RCC 7860 (cell line): ENCODE measurements at regions not wholly inside any gene's neighbourhood (a gene's known extent, or its start where the extent isn't known, plus 50 kb on each side); places are given as distances from the start of the nearest gene placed in this dataset.
"Not testable (repeated sequence)": the region's sequence is repeated elsewhere in the genome, so short reads cannot be mapped to it uniquely, and the experiment has no call there.

Source experiments
- DNase-seq: peaks from one replicate; pipeline ENCODE4 v3.0.0-alpha.2; 2015; ENCODE audit warnings: low spot score
- FAIRE-seq: peaks from 2 replicates; lab custom pipeline; 2012; peaks lifted over from hg19 to GRCh38; lab: Jason Lieb, UNC

- DNase-seq = no peak
- FAIRE-seq = no peak
These were observed 740.2 kb upstream of the NOVA1 start for GRCh38 chr14:27338012-27338411.

- FAIRE-seq, DNase-seq: not testable (repeated sequence)
These were observed 765.2 kb upstream of the NOVA1 start for GRCh38 chr14:27363036-27363435.

DNA sequence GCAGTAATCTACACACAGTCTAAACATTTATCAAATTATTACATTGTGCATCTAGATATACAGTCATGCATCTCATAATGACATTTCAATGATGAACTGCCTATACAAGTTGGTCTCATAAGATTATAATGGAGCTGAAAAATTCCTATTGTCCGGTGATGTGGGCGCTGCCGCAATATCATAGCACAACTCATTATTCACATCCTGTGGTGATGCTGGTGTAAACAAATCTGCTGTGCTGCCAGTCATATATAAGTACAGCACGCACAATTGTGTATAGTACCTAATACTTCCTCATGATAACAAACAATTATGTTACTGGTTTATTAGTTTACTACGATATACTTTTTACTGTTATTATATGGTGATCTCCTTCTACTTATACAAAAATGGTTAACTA is 768.8 kb upstream of the NOVA1 start:
- DNase-seq = no peak
- FAIRE-seq = no peak

- no peak for DNase-seq
- no peak for FAIRE-seq
These were observed 769.5 kb upstream of the NOVA1 start for GRCh38 chr14:27367345-27367744.

DNA sequence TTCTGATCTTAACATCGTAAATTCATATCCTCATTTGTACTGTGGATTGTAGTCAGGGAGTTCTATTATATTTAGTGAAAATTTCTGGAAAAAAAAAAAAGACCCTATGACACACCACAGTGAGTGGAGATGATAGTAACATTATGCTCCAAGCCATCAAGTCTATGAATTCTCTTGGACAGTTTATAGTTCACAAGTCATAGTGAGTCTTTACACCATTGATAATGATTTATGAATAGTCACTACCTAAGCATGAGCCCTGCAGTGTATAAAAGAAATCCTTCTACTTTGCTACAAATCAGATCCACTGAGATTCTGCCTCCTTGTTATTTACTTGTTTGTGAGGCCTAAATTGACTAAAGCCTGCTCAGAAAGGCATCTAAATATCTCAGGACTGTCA is 772.2 kb upstream of the NOVA1 start:
- no peak for FAIRE-seq

GRCh38 chr14:27370775-27371174 is 772.9 kb upstream of the NOVA1 start:
- no peak for FAIRE-seq

More for the DNA sequence above, 772.2 kb upstream of the NOVA1 start:
- no peak for DNase-seq

DNA sequence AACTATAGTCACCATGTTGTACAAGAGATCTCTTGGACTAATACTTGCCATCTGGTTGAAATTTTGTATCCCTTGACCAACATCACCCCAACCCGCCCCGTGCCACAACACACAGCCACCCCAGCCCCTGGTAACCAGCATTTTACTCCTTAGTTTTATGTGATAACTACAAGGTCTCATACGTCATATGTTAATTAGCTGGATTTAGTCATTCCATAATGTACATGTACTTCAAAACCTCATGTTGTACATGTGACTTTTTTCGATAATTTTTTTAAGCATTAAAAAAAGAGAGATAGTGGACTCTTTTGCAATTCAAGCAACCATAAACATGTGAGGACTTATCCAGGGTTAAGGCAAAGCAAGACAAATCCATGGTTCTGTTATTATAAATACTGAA is 773.4 kb upstream of the NOVA1 start:
- no peak for DNase-seq
- no peak for FAIRE-seq

More at GRCh38 chr14:27370775-27371174, 772.9 kb upstream of the NOVA1 start:
- no peak for DNase-seq

- DNase-seq (no peak), FAIRE-seq (no peak)
These were observed 774.0 kb upstream of the NOVA1 start for GRCh38 chr14:27371868-27372267.

DNA sequence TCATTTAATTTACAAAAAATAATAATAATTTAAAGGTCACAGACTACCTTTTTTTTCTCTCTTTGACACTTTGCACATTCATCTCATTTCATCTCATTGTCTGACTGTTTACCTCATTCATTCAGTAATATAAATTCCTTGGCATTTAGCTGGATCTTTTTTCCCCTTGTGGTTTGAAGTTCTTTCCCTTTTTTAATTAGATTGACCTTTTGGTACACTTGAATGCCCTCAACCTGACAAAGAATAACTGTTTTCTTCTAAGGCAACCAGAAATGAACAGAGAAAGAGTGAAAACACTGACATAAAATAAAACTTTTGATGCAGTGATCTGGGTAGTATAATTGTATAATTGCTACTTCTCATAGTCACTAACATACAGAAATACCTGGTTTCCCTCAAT is 774.9 kb upstream of the NOVA1 start:
- FAIRE-seq (no peak), DNase-seq (no peak)

DNA sequence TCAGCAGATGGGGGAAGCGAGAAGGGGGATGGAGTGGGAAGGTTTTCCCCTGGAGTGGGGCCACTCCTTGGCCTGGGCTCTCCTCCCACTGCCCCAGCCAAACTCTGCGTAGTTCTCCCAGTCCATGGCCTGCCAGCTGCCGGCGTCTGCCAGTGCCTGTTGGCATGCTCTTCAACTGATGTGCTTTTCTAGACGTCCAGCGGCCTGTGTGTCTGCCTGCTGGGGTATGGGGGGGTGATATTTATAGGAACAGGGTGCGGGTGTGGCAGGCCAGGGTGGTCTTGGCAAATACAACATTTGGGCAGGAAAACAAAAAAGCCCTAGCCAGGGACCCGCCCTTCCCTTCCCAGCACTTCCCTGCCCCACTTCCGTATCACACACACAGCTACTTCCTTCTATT is 786.3 kb upstream of the NOVA1 start:
- DNase-seq (no peak), FAIRE-seq (no peak)

DNA sequence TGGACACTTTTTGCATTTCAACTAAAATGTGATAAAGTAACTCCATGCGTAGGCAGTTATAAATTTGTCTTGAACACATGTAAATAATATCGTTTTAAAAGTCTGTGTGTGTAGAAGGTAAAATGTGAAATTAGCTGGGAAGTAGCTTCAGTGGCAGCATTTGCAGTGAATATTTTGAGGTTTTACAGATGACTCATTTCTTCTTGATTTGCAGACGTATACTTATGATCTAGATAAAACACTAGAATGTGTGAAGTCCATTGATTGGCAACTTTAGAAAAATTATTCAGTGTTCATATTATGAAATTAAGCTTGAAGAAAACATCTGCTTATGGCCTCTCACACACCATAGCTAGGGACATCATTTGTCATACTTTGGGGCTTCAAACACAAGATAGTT is 788.6 kb upstream of the NOVA1 start:
- FAIRE-seq (no peak), DNase-seq (no peak)

- DNase-seq (no peak), FAIRE-seq (no peak)
These were observed 789.6 kb upstream of the NOVA1 start for GRCh38 chr14:27387463-27387862.

GRCh38 chr14:27389402-27389801 is 791.6 kb upstream of the NOVA1 start:
- FAIRE-seq (no peak), DNase-seq (no peak)

DNA sequence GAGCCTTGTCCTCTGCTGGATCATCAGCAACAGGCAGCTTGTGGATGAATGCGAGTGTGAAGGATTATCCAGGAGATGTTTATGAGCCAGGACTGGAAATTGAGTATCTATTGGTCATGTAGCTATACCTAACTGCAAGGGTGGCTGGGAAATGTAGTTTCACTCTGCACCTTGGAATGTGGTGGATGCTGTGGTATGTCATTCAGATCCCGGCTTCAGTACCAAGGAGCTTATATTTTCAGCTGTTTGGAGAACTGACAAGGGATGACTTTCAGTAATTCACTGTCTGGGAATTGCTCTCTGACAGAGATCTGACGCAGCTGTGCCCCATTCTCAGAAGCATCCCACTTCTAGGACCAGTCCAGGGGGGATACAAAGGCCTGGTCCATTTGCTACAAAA is 792.3 kb upstream of the NOVA1 start:
- DNase-seq (no peak), FAIRE-seq (no peak)

DNA sequence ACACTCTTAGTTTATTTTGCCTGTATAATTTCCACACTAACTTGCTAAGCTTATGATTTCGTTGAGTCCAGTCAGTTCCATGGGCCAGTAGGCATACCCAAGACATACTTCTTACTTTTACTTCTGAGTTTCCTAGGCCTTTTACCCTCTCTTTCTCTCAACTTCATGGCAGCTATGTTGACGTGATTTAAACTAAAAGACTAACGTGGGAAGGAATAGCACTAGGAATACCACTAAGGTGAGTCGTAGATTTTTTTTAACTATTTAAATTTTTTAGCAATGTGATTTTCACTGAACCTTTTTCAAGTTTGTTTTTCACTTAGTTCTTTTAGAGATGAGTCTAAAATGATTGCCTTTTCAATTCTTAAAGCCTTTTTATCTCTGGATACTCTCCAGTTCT is 793.5 kb upstream of the NOVA1 start:
- DNase-seq (no peak), FAIRE-seq (no peak)

- FAIRE-seq = no peak
- DNase-seq = no peak
These were observed 794.3 kb upstream of the NOVA1 start for GRCh38 chr14:27392153-27392552.

GRCh38 chr14:27409944-27410343 is 812.1 kb upstream of the NOVA1 start:
- FAIRE-seq (no peak), DNase-seq (no peak)

DNA sequence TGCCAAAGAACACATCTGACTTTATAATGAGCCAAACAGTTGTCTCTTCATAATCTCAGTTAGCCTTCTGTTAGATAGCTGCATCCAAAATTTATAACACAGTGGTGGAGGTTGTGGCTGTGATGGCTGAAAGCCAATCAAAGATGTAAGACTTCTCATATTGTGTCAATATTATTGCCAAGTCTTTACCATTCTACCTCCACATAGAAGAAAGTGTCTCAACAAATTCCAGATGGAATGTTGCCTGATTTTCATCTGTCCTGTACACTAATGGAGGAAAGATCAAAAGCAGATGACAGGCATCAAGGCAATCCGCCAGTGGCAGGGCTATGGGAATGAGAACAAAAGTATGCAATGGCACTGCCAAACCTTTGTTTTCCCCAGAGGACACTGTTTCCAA is 813.1 kb upstream of the NOVA1 start:
- FAIRE-seq (no peak), DNase-seq (no peak)

- no peak for FAIRE-seq
- peak; percentile 54 for DNase-seq
These were observed 830.0 kb upstream of the NOVA1 start for GRCh38 chr14:27427796-27428195.

GRCh38 chr14:27435923-27436670 is 838.3 kb upstream of the NOVA1 start:
- DNase-seq = no peak

GRCh38 chr14:27484633-27485032 is 886.8 kb upstream of the NOVA1 start:
- FAIRE-seq (no peak), DNase-seq (no peak)

More at GRCh38 chr14:27435923-27436670, 838.3 kb upstream of the NOVA1 start:
- no peak for FAIRE-seq

GRCh38 chr14:27485193-27485592 is 887.4 kb upstream of the NOVA1 start:
- no peak for DNase-seq
- no peak for FAIRE-seq

- DNase-seq (no peak), FAIRE-seq (no peak)
These were observed 908.4 kb upstream of the NOVA1 start for GRCh38 chr14:27506272-27506671.
